Parathyroid adenoma (tissue), 2 donors: ENCODE measurements at regions not wholly inside any gene's neighbourhood (a gene's known extent, or its start where the extent isn't known, plus 50 kb on each side); places are given as distances from the start of the nearest gene placed in this dataset.

Source experiments
- H2AFZ ChIP-seq: fragments of 300-600 bp; sonication (generic); one replicate; pipeline ENCODE4 v1.7.0; 2017; ENCODE audit warnings: antibody characterized with exemption, mild to moderate bottlenecking
- H3K27ac ChIP-seq: fragments of 300-600 bp; sonication (generic); one replicate; pipeline ENCODE4 v1.7.0; 2017
- H3K27me3 ChIP-seq: fragments of 300-600 bp; sonication (generic); one replicate; pipeline ENCODE4 v1.7.0; 2017; ENCODE audit warnings: low read length; ENCODE audit not compliant: control insufficient read depth, insufficient read depth
- H3K36me3 ChIP-seq: fragments of 300-600 bp; sonication (generic); one replicate; pipeline ENCODE4 v1.7.0; 2017; ENCODE audit warnings: low read length; ENCODE audit not compliant: control insufficient read depth, insufficient read depth
- H3K4me1 ChIP-seq: fragments of 300-600 bp; sonication (generic); one replicate; pipeline ENCODE4 v1.7.0; 2017; ENCODE audit warnings: control low read depth
- H3K4me2 ChIP-seq: fragments of 300-600 bp; sonication (generic); one replicate; pipeline ENCODE4 v1.7.0; 2017; ENCODE audit warnings: low read length
- H3K4me3 ChIP-seq: fragments of 300-600 bp; sonication (generic); one replicate; pipeline ENCODE4 v1.7.0; 2017; ENCODE audit warnings: low read depth, low read length
- H3K79me2 ChIP-seq: fragments of 300-600 bp; sonication (generic); one replicate; pipeline ENCODE4 v1.7.0; 2017; ENCODE audit warnings: control low read depth
- H3K9ac ChIP-seq: fragments of 300-600 bp; sonication (generic); one replicate; pipeline ENCODE4 v1.7.0; 2017; ENCODE audit warnings: mild to moderate bottlenecking
- H3K9me3 ChIP-seq: fragments of 300-600 bp; sonication (generic); one replicate; pipeline ENCODE4 v1.7.0; 2017; ENCODE audit warnings: low read length; ENCODE audit not compliant: control insufficient read depth
- TF ChIP-seq, protein P1 (sequence below): fragments of 300-600 bp; sonication (generic); IDR thresholded peaks from one replicate; pipeline ENCODE4 v1.7.0; 2017; ENCODE audit warnings: antibody characterized with exemption, mild to moderate bottlenecking
- donor health status: primary hyperparathyroidism.

DNA sequence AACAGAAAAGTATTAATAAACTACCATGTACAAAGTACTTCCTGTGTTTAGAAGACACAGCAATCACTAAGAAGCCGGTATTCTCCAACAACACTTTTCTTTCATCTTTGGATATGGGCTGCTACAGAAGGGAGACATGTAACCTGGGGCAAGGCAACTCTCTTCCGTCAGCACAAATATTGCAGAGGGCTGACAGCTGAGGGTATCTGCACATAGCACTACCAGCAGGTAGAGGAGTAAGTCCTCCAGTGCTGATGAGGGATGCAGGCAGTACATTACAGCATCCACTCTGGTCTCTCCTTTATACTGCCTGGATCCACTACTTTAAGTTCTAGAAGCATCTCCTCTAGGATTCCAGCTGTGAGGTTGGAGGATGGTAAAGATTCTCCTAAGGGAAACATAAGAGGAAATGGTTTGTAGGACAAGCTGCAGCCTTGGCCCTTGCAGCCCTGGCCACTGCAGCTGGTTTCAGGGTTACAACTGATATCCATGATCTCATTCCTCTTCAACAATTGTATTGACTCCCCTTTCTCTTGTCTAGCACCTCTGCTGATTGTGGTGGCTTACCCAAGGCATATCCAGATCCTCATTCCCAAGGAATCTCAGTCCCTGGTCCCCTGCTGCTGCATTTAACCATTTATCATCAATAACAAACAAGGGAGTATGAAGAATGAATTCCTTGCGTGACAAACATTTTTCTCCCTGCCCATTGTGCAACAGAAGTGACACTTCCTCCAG is 110.7 kb upstream of the ADGRF1 start:
- H3K27ac ChIP-seq = no peak overlapping the region
- TF ChIP-seq, protein P1, sequence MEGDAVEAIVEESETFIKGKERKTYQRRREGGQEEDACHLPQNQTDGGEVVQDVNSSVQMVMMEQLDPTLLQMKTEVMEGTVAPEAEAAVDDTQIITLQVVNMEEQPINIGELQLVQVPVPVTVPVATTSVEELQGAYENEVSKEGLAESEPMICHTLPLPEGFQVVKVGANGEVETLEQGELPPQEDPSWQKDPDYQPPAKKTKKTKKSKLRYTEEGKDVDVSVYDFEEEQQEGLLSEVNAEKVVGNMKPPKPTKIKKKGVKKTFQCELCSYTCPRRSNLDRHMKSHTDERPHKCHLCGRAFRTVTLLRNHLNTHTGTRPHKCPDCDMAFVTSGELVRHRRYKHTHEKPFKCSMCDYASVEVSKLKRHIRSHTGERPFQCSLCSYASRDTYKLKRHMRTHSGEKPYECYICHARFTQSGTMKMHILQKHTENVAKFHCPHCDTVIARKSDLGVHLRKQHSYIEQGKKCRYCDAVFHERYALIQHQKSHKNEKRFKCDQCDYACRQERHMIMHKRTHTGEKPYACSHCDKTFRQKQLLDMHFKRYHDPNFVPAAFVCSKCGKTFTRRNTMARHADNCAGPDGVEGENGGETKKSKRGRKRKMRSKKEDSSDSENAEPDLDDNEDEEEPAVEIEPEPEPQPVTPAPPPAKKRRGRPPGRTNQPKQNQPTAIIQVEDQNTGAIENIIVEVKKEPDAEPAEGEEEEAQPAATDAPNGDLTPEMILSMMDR = no peak
- H2AFZ ChIP-seq = no peak overlapping the region
- H3K27me3 ChIP-seq = no peaks in the 10 kb centered on the region
- H3K36me3 ChIP-seq = no peaks in the 10 kb centered on the region
- H3K4me2 ChIP-seq = no peak overlapping the region
- no peaks in the 10 kb centered on the region for H3K9me3 ChIP-seq
- H3K4me1 ChIP-seq = no peaks in the 10 kb centered on the region
- H3K4me3 ChIP-seq = no peak overlapping the region
- H3K9ac ChIP-seq = no peak overlapping the region
- H3K79me2 ChIP-seq = no peaks in the 10 kb centered on the region

DNA sequence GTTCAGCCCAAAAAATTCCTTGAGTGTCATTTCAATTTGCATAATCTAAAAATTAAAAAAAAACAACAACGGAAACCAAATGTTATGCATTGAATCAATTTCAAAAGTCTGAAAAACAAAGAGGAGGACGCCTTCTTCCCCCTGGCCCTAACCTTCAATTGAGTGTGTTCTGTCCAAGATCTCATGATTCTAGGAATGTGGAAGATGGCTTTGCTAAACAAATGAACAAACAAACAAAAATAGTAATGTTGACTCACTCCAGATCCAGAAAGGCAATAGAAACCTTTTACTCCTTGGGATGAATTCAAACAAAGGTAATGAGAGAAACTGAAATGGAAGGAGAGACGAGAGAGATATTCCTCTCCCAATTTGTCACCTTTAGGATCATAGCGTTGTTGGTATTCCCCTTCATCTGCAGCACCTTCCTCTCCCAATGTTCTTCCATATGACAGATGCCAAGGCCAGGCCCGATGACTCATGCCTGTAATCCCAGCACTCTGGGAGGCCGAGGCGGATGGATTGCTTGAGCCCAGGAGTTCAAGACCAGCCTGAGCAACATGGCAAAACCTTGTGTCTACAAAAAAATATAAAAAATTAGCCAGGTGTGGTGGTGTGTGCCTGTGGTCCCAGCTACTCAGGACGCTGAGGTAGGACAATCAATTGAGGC is 109.2 kb upstream of the ADGRF1 start:
- Histone ChIP-seq H3K4me1 (no peaks in the 10 kb centered on the region), H3K9ac (no peak overlapping the region), H3K4me2 (no peak overlapping the region), H2AFZ (no peak overlapping the region), H3K36me3 (no peaks in the 10 kb centered on the region), H3K79me2 (no peaks in the 10 kb centered on the region), H3K4me3 (no peak overlapping the region), H3K27me3 (no peaks in the 10 kb centered on the region), H3K27ac (no peak overlapping the region), H3K9me3 (no peaks in the 10 kb centered on the region)
- TF ChIP-seq, protein P1 = no peak

DNA sequence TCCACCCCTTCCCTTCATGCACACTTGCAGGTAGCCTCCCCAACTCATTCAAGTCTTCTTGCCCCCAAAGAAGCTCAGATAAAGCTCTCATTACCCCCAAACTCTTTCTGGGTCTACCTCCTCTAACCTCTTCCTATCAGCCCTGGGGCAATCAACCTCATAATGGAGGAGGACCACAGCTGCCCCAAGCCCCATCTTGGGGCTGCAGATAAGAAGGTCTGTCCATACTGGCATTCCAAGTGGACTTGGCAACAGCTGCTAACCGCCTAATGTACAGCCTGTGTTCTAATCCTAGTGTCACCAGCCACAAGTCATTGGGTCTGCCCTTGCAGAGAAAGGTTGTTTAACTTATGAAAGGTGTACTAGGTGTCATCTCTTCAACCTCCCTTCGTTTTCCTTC is 107.4 kb upstream of the ADGRF1 start:
- H3K4me2 ChIP-seq = no peak overlapping the region
- H3K9ac ChIP-seq = no peak overlapping the region
- H3K79me2 ChIP-seq = no peaks in the 10 kb centered on the region
- no peak overlapping the region for H2AFZ ChIP-seq
- H3K9me3 ChIP-seq = no peaks in the 10 kb centered on the region
- H3K36me3 ChIP-seq = no peaks in the 10 kb centered on the region
- H3K27me3 ChIP-seq = no peaks in the 10 kb centered on the region
- TF ChIP-seq, protein P1 = no peak
- no peak overlapping the region for H3K27ac ChIP-seq
- H3K4me3 ChIP-seq = no peak overlapping the region
- H3K4me1 ChIP-seq = no peaks in the 10 kb centered on the region

DNA sequence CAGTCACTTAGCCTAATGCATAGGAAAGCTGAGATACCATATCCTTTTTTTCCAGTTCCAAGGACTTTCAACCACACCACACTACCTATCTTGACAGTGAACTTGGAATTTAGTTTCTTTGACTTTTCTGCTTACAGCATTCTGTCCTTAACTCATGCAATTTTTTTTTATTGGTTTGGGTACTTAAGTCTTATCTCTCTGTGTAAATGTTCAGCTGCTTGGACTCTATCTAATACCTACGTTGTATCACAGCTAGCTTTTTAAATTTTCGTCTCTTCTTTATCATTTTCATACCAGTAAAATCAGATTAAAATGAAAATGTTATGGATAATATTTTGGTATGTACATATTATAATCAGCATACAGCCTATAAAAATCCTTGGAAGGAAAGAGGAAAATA is 106.9 kb upstream of the ADGRF1 start:
- Histone ChIP-seq H2AFZ (no peak overlapping the region), H3K27ac (no peak overlapping the region), H3K79me2 (no peaks in the 10 kb centered on the region), H3K9ac (no peak overlapping the region), H3K36me3 (no peaks in the 10 kb centered on the region), H3K9me3 (no peaks in the 10 kb centered on the region), H3K4me3 (no peak overlapping the region), H3K4me2 (no peak overlapping the region), H3K4me1 (no peaks in the 10 kb centered on the region), H3K27me3 (no peaks in the 10 kb centered on the region)
- TF ChIP-seq, protein P1 = no peak
